ENCODE measurements at regions not wholly inside any gene's neighbourhood (a gene's known extent, or its start where the extent isn't known, plus 50 kb on each side); places are given as distances from the start of the nearest gene placed in this dataset.

DNA sequence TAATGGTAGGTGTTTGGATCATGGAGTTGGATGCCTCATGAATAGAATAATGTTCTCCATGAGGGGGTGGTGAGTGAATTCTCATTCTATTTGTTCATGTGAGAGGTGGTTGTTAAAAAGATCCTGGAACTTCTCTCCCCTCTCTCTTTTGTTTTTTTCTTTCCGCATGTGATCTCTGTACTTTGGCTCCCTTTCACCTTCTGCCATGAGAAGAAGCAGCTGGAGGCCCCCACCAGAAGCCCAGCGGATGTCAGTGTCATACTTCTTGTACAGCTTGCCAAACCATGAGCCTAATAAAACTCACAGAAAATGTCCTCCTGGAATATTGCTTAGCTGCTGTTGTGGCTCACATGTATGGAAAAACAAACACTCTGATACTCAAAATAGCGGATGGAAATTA lies 1212.3 kb upstream of the NCAM2 start:
- TF ChIP-seq DDX20 (tag; IDR thresholded peaks at IDR 0.05; ENCODE audit: low read depth) (no peak), NFIC (IDR thresholded peaks at IDR 0.05) (no peak)
- TF ChIP-seq, protein P1, sequence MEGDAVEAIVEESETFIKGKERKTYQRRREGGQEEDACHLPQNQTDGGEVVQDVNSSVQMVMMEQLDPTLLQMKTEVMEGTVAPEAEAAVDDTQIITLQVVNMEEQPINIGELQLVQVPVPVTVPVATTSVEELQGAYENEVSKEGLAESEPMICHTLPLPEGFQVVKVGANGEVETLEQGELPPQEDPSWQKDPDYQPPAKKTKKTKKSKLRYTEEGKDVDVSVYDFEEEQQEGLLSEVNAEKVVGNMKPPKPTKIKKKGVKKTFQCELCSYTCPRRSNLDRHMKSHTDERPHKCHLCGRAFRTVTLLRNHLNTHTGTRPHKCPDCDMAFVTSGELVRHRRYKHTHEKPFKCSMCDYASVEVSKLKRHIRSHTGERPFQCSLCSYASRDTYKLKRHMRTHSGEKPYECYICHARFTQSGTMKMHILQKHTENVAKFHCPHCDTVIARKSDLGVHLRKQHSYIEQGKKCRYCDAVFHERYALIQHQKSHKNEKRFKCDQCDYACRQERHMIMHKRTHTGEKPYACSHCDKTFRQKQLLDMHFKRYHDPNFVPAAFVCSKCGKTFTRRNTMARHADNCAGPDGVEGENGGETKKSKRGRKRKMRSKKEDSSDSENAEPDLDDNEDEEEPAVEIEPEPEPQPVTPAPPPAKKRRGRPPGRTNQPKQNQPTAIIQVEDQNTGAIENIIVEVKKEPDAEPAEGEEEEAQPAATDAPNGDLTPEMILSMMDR (IDR thresholded peaks at IDR 0.05 in 2 of 3, conservative IDR thresholded peaks at IDR 0.05 in 1 of 3; ENCODE audit: insufficient read depth in 2 of 3, low read depth in 1 of 3, low read length in 3 of 3): no peak
- TF ChIP-seq, protein P2, sequence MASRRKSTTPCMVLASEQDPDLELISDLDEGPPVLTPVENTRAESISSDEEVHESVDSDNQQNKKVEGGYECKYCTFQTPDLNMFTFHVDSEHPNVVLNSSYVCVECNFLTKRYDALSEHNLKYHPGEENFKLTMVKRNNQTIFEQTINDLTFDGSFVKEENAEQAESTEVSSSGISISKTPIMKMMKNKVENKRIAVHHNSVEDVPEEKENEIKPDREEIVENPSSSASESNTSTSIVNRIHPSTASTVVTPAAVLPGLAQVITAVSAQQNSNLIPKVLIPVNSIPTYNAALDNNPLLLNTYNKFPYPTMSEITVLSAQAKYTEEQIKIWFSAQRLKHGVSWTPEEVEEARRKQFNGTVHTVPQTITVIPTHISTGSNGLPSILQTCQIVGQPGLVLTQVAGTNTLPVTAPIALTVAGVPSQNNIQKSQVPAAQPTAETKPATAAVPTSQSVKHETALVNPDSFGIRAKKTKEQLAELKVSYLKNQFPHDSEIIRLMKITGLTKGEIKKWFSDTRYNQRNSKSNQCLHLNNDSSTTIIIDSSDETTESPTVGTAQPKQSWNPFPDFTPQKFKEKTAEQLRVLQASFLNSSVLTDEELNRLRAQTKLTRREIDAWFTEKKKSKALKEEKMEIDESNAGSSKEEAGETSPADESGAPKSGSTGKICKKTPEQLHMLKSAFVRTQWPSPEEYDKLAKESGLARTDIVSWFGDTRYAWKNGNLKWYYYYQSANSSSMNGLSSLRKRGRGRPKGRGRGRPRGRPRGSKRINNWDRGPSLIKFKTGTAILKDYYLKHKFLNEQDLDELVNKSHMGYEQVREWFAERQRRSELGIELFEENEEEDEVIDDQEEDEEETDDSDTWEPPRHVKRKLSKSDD (conservative IDR thresholded peaks at IDR 0.05; ENCODE audit: low read length): no peak

Data from K562 (cell line).